ENCODE measurements at regions not wholly inside any gene's neighbourhood (a gene's known extent, or its start where the extent isn't known, plus 50 kb on each side); places are given as distances from the start of the nearest gene placed in this dataset.

- no peaks in the 10 kb centered on the region for H3K4me1 ChIP-seq (ENCODE audit: control insufficient read depth in 1 of 2, insufficient read depth in 2 of 2, low read length in 2 of 2)
- Mint-ChIP-seq H3K4me3 (no peak overlapping the region), H3K36me3 (no peaks in the 10 kb centered on the region), H3K4me1 (no peaks in the 10 kb centered on the region), H3K9me3 (peaks cover 0 to 6% (median 0%) of the 10 kb centered on the region in 7 donors), H3K27me3 (ENCODE audit: low read depth in 3 of 3) (no peaks in the 10 kb centered on the region), H3K27ac (no peak overlapping the region)
- peaks cover 0 to 3% of the 10 kb centered on the region in 2 donors for H3K9me3 ChIP-seq (replicated peaks in 1 of 2; ENCODE audit: control insufficient read depth in 1 of 2, insufficient read depth in 1 of 2, low read length in 2 of 2)
- H3K4me2 ChIP-seq (replicated peaks; ENCODE audit: extremely low read depth, low read length, poor library complexity, severe bottlenecking) = no peak overlapping the region
- H3K27ac ChIP-seq (ENCODE audit: low read depth in 1 of 2, low read length in 2 of 2) = no peak overlapping the region
- DNase-seq = no peak
- H3K27me3 ChIP-seq (ENCODE audit: control insufficient read depth in 2 of 2, insufficient read depth in 2 of 2, low read length in 2 of 2) = no peaks in the 10 kb centered on the region
- no peak for TF ChIP-seq CTCF (IDR thresholded peaks at IDR 0.05)
- H3K79me2 ChIP-seq (ENCODE audit: insufficient read depth, low read length) = no peaks in the 10 kb centered on the region
- H4K20me1 ChIP-seq (ENCODE audit: insufficient read depth, low read length) = no peaks in the 10 kb centered on the region
- 67% methylated on average over 2 of the region's 5 CpGs for WGBS (ENCODE audit: insufficient coverage)
- intact Hi-C loops (cut with micrococcal nuclease) = no loop called here
- H2AFZ ChIP-seq (ENCODE audit: insufficient read depth, low read depth, low read length, poor library complexity, severe bottlenecking) = no peak overlapping the region
- H3K4me3 ChIP-seq (replicated peaks in 1 of 3; ENCODE audit: low read depth in 2 of 3, low read length in 3 of 3) = no peak overlapping the region
- no peaks in the 10 kb centered on the region for H3K36me3 ChIP-seq (replicated peaks in 1 of 2; ENCODE audit: control insufficient read depth in 1 of 2, insufficient read depth in 2 of 2, low read length in 2 of 2)
- H3K9ac ChIP-seq (ENCODE audit: insufficient read depth, low read length, poor library complexity, severe bottlenecking) = no peak overlapping the region
Observed at GRCh38 chr7:109497053-109497452, 927.4 kb downstream of the DNAJB9 start.

- Histone ChIP-seq H3K9me3 (replicated peaks in 1 of 2; ENCODE audit: control insufficient read depth in 1 of 2, insufficient read depth in 1 of 2, low read length in 2 of 2) (peaks cover 3 to 5% of the 10 kb centered on the region in 2 donors), H3K79me2 (ENCODE audit: insufficient read depth, low read length) (no peaks in the 10 kb centered on the region), H2AFZ (ENCODE audit: insufficient read depth, low read depth, low read length, poor library complexity, severe bottlenecking) (no peak overlapping the region), H3K27ac (ENCODE audit: low read depth in 1 of 2, low read length in 2 of 2) (no peak overlapping the region), H3K36me3 (replicated peaks in 1 of 2; ENCODE audit: control insufficient read depth in 1 of 2, insufficient read depth in 2 of 2, low read length in 2 of 2) (no peaks in the 10 kb centered on the region), H3K4me2 (replicated peaks; ENCODE audit: extremely low read depth, low read length, poor library complexity, severe bottlenecking) (no peak overlapping the region), H3K27me3 (ENCODE audit: control insufficient read depth in 2 of 2, insufficient read depth in 2 of 2, low read length in 2 of 2) (no peaks in the 10 kb centered on the region), H3K4me1 (ENCODE audit: control insufficient read depth in 1 of 2, insufficient read depth in 2 of 2, low read length in 2 of 2) (no peaks in the 10 kb centered on the region), H4K20me1 (ENCODE audit: insufficient read depth, low read length) (no peaks in the 10 kb centered on the region), H3K9ac (ENCODE audit: insufficient read depth, low read length, poor library complexity, severe bottlenecking) (no peak overlapping the region), H3K4me3 (replicated peaks in 1 of 3; ENCODE audit: low read depth in 2 of 3, low read length in 3 of 3) (no peak overlapping the region)
- no peaks in the 10 kb centered on the region for H3K36me3 Mint-ChIP-seq
- no peak overlapping the region for H3K27ac Mint-ChIP-seq
- H3K9me3 Mint-ChIP-seq = peaks cover 0 to 7% (median 2%) of the 10 kb centered on the region in 7 donors
- WGBS (ENCODE audit: insufficient coverage) = no CpG with 5 or more reads among the region's 2 CpGs
- intact Hi-C loops (cut with micrococcal nuclease) = no loop called here
- H3K27me3 Mint-ChIP-seq (ENCODE audit: low read depth in 3 of 3) = no peaks in the 10 kb centered on the region
- no peak overlapping the region for H3K4me3 Mint-ChIP-seq
- TF ChIP-seq CTCF (IDR thresholded peaks at IDR 0.05) = no peak
- H3K4me1 Mint-ChIP-seq = no peaks in the 10 kb centered on the region
- DNase-seq = no peak
Observed at GRCh38 chr7:109498131-109498530, 928.5 kb downstream of the DNAJB9 start.
